Breast epithelium (tissue), 4 donors: ENCODE measurements at regions not wholly inside any gene's neighbourhood (a gene's known extent, or its start where the extent isn't known, plus 50 kb on each side); places are given as distances from the start of the nearest gene placed in this dataset.
A peak's percentile ranks its signal among the peaks of the same experiment; 100 is the strongest.

Experiments used
- DNase-seq, 2 donors: peaks; one replicate each; pipeline ENCODE4 v3.0.0-alpha.2; 2019; ENCODE audit warnings: low spot score in 2 of 2
- H3K27ac ChIP-seq, 2 donors: fragments of 200-600 bp; sonication (generic) in 1 of 2; one replicate each; pipeline ENCODE4 v1.5.1; 2016 to 2019; ENCODE audit warnings: mild to moderate bottlenecking in 1 of 2
- H3K27me3 ChIP-seq, 2 donors: fragments of 200-600 bp; sonication (generic) in 1 of 2; one replicate each; pipeline versions ENCODE4 v1.5.1 to v1.6.0; 2017 to 2019; ENCODE audit warnings: control low read depth in 1 of 2, mild to moderate bottlenecking in 1 of 2
- H3K36me3 ChIP-seq: fragments of 200-600 bp; one replicate; pipeline ENCODE4 v1.5.1; 2019
- H3K4me1 ChIP-seq, 2 donors: fragments of 200-600 bp; sonication (generic); one replicate each; pipeline ENCODE4 v1.5.1; 2016 to 2019; ENCODE audit warnings: control low read depth in 1 of 2
- H3K4me3 ChIP-seq, 3 donors: fragments of 200-600 bp; sonication (generic); 1 replicate in 2 of 3; 2 replicates in 1 of 3; pipeline ENCODE4 v1.5.1; 2016 to 2019; ENCODE audit warnings: mild to moderate bottlenecking in 3 of 3, moderate library complexity in 2 of 3
- H3K9me3 ChIP-seq, 2 donors: fragments of 200-600 bp; sonication (generic) in 1 of 2; one replicate each; pipeline ENCODE4 v1.5.1; 2016 to 2019; ENCODE audit warnings: control low read depth in 1 of 2
- CTCF ChIP-seq, 3 donors: fragments of 450-650 bp; IDR thresholded peaks; one replicate each; pipeline ENCODE4 v1.5.1; 2016 to 2017; ENCODE audit warnings: antibody characterized with exemption in 3 of 3, mild to moderate bottlenecking in 3 of 3, moderate library complexity in 3 of 3
- POLR2A ChIP-seq: fragments of 450-650 bp; IDR thresholded peaks from one replicate; pipeline ENCODE4 v1.6.1; 2016; ENCODE audit warnings: antibody characterized with exemption, mild to moderate bottlenecking, moderate library complexity
- POLR2AphosphoS5 ChIP-seq, 3 donors: sonication (generic); formaldehyde crosslinking; IDR thresholded peaks; one replicate each; pipeline ENCODE4 v1.6.1; 2017; ENCODE audit warnings: antibody characterized with exemption in 3 of 3
- intact Hi-C: fragments of 100-400 bp; cut with DNase I; formaldehyde crosslinking; loops from one replicate; pipeline ENCODE4 v1.15.1; 2023; ENCODE audit warnings: low total_unique reads

- H3K36me3 ChIP-seq, result no peaks in the 10 kb centered on the region
- no peaks in the 10 kb centered on the region for H3K4me1 ChIP-seq
- H3K27me3 ChIP-seq, result no peaks in the 10 kb centered on the region
- H3K27ac ChIP-seq, result no peak overlapping the region
- no peak for DNase-seq
- H3K9me3 ChIP-seq, result no peaks in the 10 kb centered on the region
- intact Hi-C loops, result no loop called here
- TF ChIP-seq POLR2A, result no peak
- no peak for TF ChIP-seq CTCF (IDR thresholded peaks at IDR 0.05)
- no peak for TF ChIP-seq POLR2AphosphoS5 (IDR thresholded peaks at IDR 0.05)
- H3K4me3 ChIP-seq, result no peak overlapping the region
These were observed 223.7 kb upstream of the DYNLRB2 start for GRCh38 chr16:80317116-80317515.

- intact Hi-C loops, result loop anchor here (5.0 kb wide), 1 partner anchor 1523 kb away; no protein-coding TSS in a partner anchor
- Histone ChIP-seq H3K4me3 (no peak overlapping the region), H3K27me3 (no peaks in the 10 kb centered on the region)
These were observed 226.8 kb upstream of the DYNLRB2 start for GRCh38 chr16:80314042-80314441.

GRCh38 chr16:80309178-80309577, 231.6 kb upstream of the DYNLRB2 start:
- no peak for DNase-seq
- intact Hi-C loops, result no loop called here
- H3K9me3 ChIP-seq, result no peaks in the 10 kb centered on the region
- H3K4me3 ChIP-seq, result no peak overlapping the region
- peak overlapping the region in 1 of 2 donors; percentile 49 for H3K27ac ChIP-seq
- no peaks in the 10 kb centered on the region for H3K27me3 ChIP-seq
- H3K36me3 ChIP-seq, result no peaks in the 10 kb centered on the region
- H3K4me1 ChIP-seq, result no peaks in the 10 kb centered on the region
- TF ChIP-seq POLR2A (no peak), POLR2AphosphoS5 (IDR thresholded peaks at IDR 0.05) (no peak)

More at GRCh38 chr16:80314042-80314441, 226.8 kb upstream of the DYNLRB2 start:
- Histone ChIP-seq H3K9me3 (no peaks in the 10 kb centered on the region), H3K4me1 (no peaks in the 10 kb centered on the region), H3K27ac (no peak overlapping the region), H3K36me3 (no peaks in the 10 kb centered on the region)
- no peak for DNase-seq
- TF ChIP-seq POLR2AphosphoS5 (IDR thresholded peaks at IDR 0.05) (no peak), CTCF (IDR thresholded peaks at IDR 0.05) (no peak)

GRCh38 chr16:80305410-80305809, 235.4 kb upstream of the DYNLRB2 start:
- no peaks in the 10 kb centered on the region for H3K27me3 ChIP-seq
- no peak for TF ChIP-seq POLR2AphosphoS5 (IDR thresholded peaks at IDR 0.05)
- no peak for TF ChIP-seq POLR2A
- TF ChIP-seq CTCF (IDR thresholded peaks at IDR 0.05), result no peak
- H3K27ac ChIP-seq, result no peak overlapping the region
- H3K36me3 ChIP-seq, result no peaks in the 10 kb centered on the region
- no peak for DNase-seq
- H3K4me3 ChIP-seq, result no peak overlapping the region
- no peaks in the 10 kb centered on the region for H3K4me1 ChIP-seq
- no peaks in the 10 kb centered on the region for H3K9me3 ChIP-seq
- intact Hi-C loops, result no loop called here

GRCh38 chr16:80303691-80304090, 237.1 kb upstream of the DYNLRB2 start:
- DNase-seq, result no peak
- Histone ChIP-seq H3K27ac (no peak overlapping the region), H3K4me1 (no peaks in the 10 kb centered on the region), H3K36me3 (no peaks in the 10 kb centered on the region), H3K4me3 (no peak overlapping the region), H3K9me3 (no peaks in the 10 kb centered on the region), H3K27me3 (no peaks in the 10 kb centered on the region)
- intact Hi-C loops, result no loop called here
- no peak for TF ChIP-seq POLR2A
- no peak for TF ChIP-seq CTCF (IDR thresholded peaks at IDR 0.05)
- no peak for TF ChIP-seq POLR2AphosphoS5 (IDR thresholded peaks at IDR 0.05)

- H3K36me3 ChIP-seq, result no peaks in the 10 kb centered on the region
- no peaks in the 10 kb centered on the region for H3K4me1 ChIP-seq
- H3K9me3 ChIP-seq, result no peaks in the 10 kb centered on the region
- H3K4me3 ChIP-seq, result no peak overlapping the region
- intact Hi-C loops, result no loop called here
- no peaks in the 10 kb centered on the region for H3K27me3 ChIP-seq
- no peak for TF ChIP-seq POLR2A
- TF ChIP-seq CTCF (IDR thresholded peaks at IDR 0.05), result no peak
- TF ChIP-seq POLR2AphosphoS5 (IDR thresholded peaks at IDR 0.05), result no peak
- peak overlapping the region in 1 of 2 donors; percentile 34 for H3K27ac ChIP-seq
- DNase-seq, result peak in 1 of 2 donors; percentile 30
These were observed 239.9 kb upstream of the DYNLRB2 start for GRCh38 chr16:80300876-80301275.
